Keratinocyte (primary cell): ENCODE measurements at regions not wholly inside any gene's neighbourhood (a gene's known extent, or its start where the extent isn't known, plus 50 kb on each side); places are given as distances from the start of the nearest gene placed in this dataset.

Source experiments
- DNase-seq: peaks from one replicate; pipeline ENCODE4 v3.0.0-alpha.2; 2011; ENCODE audit warnings: low read depth, missing footprints, low spot score
- FAIRE-seq: peaks from 2 replicates; lab custom pipeline; 2011; peaks lifted over from hg19 to GRCh38; lab: Jason Lieb, UNC
- H2AFZ ChIP-seq: 2 replicates; pipeline ENCODE4 v1.6.0; 2012; ENCODE audit warnings: low read length, control low read depth, inconsistent platforms; ENCODE audit not compliant: control insufficient read depth
- H3K27ac ChIP-seq: 2 replicates; pipeline ENCODE4 v1.5.1; 2011; ENCODE audit warnings: low read length; ENCODE audit not compliant: control insufficient read depth, insufficient read depth
- H3K27me3 ChIP-seq: 3 replicates; pipeline ENCODE4 v1.6.0; 2011; ENCODE audit warnings: low read length; ENCODE audit not compliant: control insufficient read depth, insufficient read depth; ENCODE audit errors: extremely low read depth
- H3K36me3 ChIP-seq, 2 experiments: 2 replicates in 1 of 2; 3 replicates in 1 of 2; pipeline ENCODE4 v1.5.1; 2011; ENCODE audit warnings: low read length in 2 of 2, mild to moderate bottlenecking in 1 of 2; ENCODE audit not compliant: control insufficient read depth in 2 of 2, insufficient read depth in 2 of 2; ENCODE audit errors: extremely low read depth in 1 of 2
- H3K4me1 ChIP-seq: 3 replicates; pipeline ENCODE4 v1.5.1; 2011; ENCODE audit warnings: low read length; ENCODE audit not compliant: control insufficient read depth, insufficient read depth; ENCODE audit errors: extremely low read depth
- H3K4me2 ChIP-seq: 3 replicates; pipeline ENCODE4 v1.6.0; 2011; ENCODE audit warnings: low read depth, low read length; ENCODE audit not compliant: control insufficient read depth, insufficient read depth; ENCODE audit errors: extremely low read depth
- H3K4me3 ChIP-seq, 3 experiments: fragments of 200-600 bp in 1 of 3; sonication (generic) in 1 of 3; 2 replicates in 2 of 3; 3 replicates in 1 of 3; pipeline ENCODE4 v1.5.1; 2011 to 2016; ENCODE audit warnings: low read length in 3 of 3, mild to moderate bottlenecking in 3 of 3, control low read depth in 2 of 3, inconsistent platforms in 1 of 3, low read depth in 1 of 3, mixed read lengths in 1 of 3, mixed run types in 1 of 3, moderate library complexity in 1 of 3; ENCODE audit not compliant: control insufficient read depth in 2 of 3, insufficient read depth in 2 of 3; ENCODE audit errors: extremely low read depth in 1 of 3
- H3K79me2 ChIP-seq: 2 replicates; pipeline ENCODE4 v1.6.0; 2012; ENCODE audit warnings: low read length; ENCODE audit not compliant: control insufficient read depth, insufficient read depth
- H3K9ac ChIP-seq: 3 replicates; pipeline ENCODE4 v1.6.0; 2011; ENCODE audit warnings: low read length; ENCODE audit not compliant: control insufficient read depth, insufficient read depth; ENCODE audit errors: extremely low read depth
- H3K9me1 ChIP-seq: 3 replicates; pipeline ENCODE4 v1.6.0; 2011; ENCODE audit warnings: low read length; ENCODE audit not compliant: control insufficient read depth, insufficient read depth; ENCODE audit errors: extremely low read depth
- H3K9me3 ChIP-seq: 2 replicates; pipeline ENCODE4 v1.5.1; 2012; ENCODE audit warnings: low read depth, low read length; ENCODE audit not compliant: control insufficient read depth
- H4K20me1 ChIP-seq: 3 replicates; pipeline ENCODE4 v1.6.0; 2011; ENCODE audit warnings: low read length; ENCODE audit not compliant: control insufficient read depth, insufficient read depth; ENCODE audit errors: extremely low read depth
- EZH2 ChIP-seq: IDR thresholded peaks from one replicate; pipeline ENCODE4 v1.6.1; 2012; ENCODE audit warnings: inconsistent platforms, mild to moderate bottlenecking, low read length, moderate library complexity
- dilution Hi-C: fragments of 300-500 bp; cut with MboI; formaldehyde crosslinking; loops from one replicate; pipeline ENCODE4 v1.7.0; 2020; ENCODE audit warnings: low sequenced_read_pairs; ENCODE audit not compliant: extremely low pct_ligation_motif_present
- TF ChIP-seq, protein P1 (sequence below), 3 experiments: IDR thresholded peaks in 1 of 3; conservative IDR thresholded peaks in 1 of 3; optimal IDR thresholded peaks in 1 of 3; 2 replicates in 2 of 3; 3 replicates in 1 of 3; pipeline versions ENCODE3 to v1.5.1; 2011; ENCODE audit warnings: low read length in 3 of 3, mild to moderate bottlenecking in 3 of 3, moderate library complexity in 2 of 3, control low read depth in 1 of 3, inconsistent platforms in 1 of 3; ENCODE audit not compliant: insufficient read depth in 2 of 3; ENCODE audit errors: extremely low read depth in 1 of 3

DNA sequence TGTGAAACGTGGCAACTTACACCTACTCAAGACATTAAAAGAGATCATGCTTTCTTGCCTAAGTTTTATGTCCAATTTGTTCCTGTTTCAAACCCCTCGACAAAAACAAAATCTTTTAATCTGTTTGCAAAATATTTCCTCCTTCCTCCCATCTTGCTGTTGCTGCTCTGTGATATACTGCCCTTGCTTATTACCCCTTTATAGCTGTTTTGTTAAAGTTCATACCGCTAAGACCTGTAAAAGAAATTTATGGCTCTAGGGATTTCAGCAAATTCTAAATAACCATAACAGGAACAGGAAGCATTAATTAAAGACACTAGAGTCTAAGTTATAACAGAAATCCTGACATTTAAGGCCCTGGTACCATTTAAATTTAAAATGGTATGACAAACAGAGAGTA is 1268.2 kb upstream of the PIK3C3 start:
- Histone ChIP-seq H3K27ac (no peak overlapping the region), H3K4me3 (no peak overlapping the region), H3K4me2 (no peak overlapping the region), H3K9me3 (no peaks in the 10 kb centered on the region), H3K79me2 (no peaks in the 10 kb centered on the region), H4K20me1 (no peaks in the 10 kb centered on the region), H3K36me3 (no peaks in the 10 kb centered on the region), H3K9me1 (no peaks in the 10 kb centered on the region), H3K27me3 (no peaks in the 10 kb centered on the region), H3K4me1 (no peaks in the 10 kb centered on the region), H2AFZ (no peak overlapping the region), H3K9ac (no peak overlapping the region)
- no peak for FAIRE-seq
- no peak for DNase-seq
- dilution Hi-C loops = no loop called here
- TF ChIP-seq, protein P1, sequence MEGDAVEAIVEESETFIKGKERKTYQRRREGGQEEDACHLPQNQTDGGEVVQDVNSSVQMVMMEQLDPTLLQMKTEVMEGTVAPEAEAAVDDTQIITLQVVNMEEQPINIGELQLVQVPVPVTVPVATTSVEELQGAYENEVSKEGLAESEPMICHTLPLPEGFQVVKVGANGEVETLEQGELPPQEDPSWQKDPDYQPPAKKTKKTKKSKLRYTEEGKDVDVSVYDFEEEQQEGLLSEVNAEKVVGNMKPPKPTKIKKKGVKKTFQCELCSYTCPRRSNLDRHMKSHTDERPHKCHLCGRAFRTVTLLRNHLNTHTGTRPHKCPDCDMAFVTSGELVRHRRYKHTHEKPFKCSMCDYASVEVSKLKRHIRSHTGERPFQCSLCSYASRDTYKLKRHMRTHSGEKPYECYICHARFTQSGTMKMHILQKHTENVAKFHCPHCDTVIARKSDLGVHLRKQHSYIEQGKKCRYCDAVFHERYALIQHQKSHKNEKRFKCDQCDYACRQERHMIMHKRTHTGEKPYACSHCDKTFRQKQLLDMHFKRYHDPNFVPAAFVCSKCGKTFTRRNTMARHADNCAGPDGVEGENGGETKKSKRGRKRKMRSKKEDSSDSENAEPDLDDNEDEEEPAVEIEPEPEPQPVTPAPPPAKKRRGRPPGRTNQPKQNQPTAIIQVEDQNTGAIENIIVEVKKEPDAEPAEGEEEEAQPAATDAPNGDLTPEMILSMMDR (optimal IDR thresholded peaks at IDR 0.05 in 1 of 3, IDR thresholded peaks at IDR 0.05 in 1 of 3, conservative IDR thresholded peaks at IDR 0.05 in 1 of 3; ENCODE audit: extremely low read depth in 1 of 3, insufficient read depth in 2 of 3, low read length in 3 of 3) = no peak
- no peak for TF ChIP-seq EZH2

DNA sequence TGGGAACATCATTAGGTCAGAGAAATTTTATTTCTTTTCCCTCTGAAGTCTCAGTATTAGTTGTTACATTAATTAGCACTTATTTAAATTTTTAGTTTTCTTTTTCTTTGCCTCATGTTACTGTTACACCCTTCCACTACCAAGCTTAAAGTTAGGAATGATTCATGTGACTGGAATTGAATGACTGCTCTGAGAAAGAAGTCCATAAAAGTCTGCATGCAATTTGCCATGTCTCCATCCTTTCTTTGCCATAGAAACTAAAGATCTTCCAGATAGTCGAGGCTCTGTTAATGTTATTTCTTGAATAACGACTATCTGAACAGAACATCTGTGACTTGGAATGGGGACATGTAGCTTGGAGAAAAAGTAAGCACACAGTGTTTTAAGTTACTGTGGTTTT is 1269.8 kb upstream of the PIK3C3 start:
- Histone ChIP-seq H3K36me3 (no peaks in the 10 kb centered on the region), H3K27ac (no peak overlapping the region), H3K9me1 (no peaks in the 10 kb centered on the region), H3K4me2 (no peak overlapping the region), H3K4me1 (no peaks in the 10 kb centered on the region), H3K9me3 (no peaks in the 10 kb centered on the region), H3K79me2 (no peaks in the 10 kb centered on the region), H2AFZ (no peak overlapping the region), H3K27me3 (no peaks in the 10 kb centered on the region), H3K4me3 (no peak overlapping the region), H3K9ac (no peak overlapping the region), H4K20me1 (no peaks in the 10 kb centered on the region)
- dilution Hi-C loops = no loop called here
- TF ChIP-seq EZH2 = no peak
- TF ChIP-seq, protein P1 (optimal IDR thresholded peaks at IDR 0.05 in 1 of 3, IDR thresholded peaks at IDR 0.05 in 1 of 3, conservative IDR thresholded peaks at IDR 0.05 in 1 of 3; ENCODE audit: extremely low read depth in 1 of 3, insufficient read depth in 2 of 3, low read length in 3 of 3) = no peak
- no peak for FAIRE-seq
- no peak for DNase-seq
